LNCAP (cell line): ENCODE measurements at regions not wholly inside any gene's neighbourhood (a gene's known extent, or its start where the extent isn't known, plus 50 kb on each side); places are given as distances from the start of the nearest gene placed in this dataset.

ENCODE experiments used
- CTCF ChIP-seq: fragments of 450-650 bp; IDR thresholded peaks from 2 replicates; pipeline ENCODE4 v1.5.1; 2017; ENCODE audit warnings: mild to moderate bottlenecking

DNA sequence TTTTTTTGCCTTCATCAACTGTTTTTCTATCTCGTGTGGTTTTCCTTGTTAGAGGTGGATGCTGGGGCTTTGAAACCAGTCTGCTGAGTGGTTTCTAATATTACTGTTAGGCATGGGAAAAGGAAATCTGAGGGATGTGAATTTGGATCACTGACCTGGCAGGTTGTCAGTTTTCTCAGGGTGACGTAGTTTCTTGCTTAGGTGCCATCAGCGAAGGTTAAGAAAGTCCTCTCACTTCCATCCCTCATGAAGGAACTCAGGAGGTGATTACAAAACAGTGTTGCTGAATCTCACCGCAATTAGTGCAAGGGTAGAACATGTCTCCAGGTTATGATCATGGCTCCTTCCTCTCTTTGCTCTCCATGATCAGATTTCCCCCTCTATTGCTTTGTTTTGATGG is 135.9 kb downstream of the SOX4 start:
- TF ChIP-seq CTCF = no peak

DNA sequence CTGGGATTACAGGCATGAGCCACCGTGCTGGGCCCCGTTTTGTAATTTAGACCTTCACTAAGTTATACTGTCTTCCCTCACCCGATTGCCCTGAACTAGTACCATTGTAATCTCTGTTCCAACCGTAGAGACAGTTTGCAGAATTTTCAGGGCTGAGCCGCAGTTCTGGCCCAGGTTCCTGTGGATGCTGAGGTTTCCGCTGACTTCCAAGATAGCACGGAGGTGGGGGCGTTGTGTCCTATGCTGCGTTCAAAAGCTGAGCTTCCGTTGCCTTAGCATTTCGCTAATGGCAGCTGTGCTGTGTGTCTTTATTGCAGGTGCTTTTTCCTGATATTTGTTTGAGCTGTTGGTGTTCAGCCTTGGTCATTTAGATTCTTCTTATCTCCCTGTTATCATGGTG is 137.0 kb downstream of the SOX4 start:
- TF ChIP-seq CTCF = no peak

- TF ChIP-seq CTCF = no peak
These were observed 138.0 kb downstream of the SOX4 start for GRCh38 chr6:21731411-21732031.

DNA sequence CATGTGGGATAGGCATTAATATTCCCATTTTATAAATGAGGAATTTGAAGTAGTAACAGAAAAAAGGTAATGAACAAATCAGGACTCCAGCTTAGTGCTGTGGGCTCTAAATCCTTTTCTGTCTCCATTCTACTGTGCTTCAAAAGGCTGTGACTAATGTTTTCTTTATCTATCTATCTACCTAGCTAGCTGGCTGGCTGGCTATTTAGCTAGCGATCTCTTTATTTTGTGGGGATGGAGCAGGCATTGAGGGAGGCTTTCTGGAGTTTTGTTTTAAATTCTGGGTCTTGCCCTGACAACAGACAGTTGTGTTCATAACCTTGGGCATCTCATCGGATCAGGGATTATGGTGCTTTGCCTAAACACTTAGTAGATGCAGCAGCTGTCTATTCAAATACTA is 139.2 kb downstream of the SOX4 start:
- TF ChIP-seq CTCF = no peak

- TF ChIP-seq CTCF = no peak
These were observed 139.8 kb downstream of the SOX4 start for GRCh38 chr6:21733311-21733710.

DNA sequence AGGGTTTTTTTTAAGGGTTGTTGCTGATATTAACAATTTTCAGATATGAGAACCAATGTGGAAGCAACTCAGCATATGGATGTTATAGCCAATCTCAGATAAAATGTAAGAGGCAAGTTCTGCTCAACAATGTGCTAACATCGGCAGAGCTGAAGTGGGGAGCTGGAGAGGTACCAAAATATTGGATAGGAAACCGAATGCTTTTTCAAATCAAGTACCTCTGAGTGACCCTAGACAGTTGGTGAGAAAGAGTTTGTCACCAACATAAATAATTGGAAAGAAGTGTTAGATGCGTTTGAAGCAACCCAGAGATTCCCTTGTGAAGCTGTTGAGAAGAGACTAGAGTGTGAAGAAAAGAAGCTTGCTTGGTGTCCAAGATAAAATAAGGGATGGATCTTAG is 140.7 kb downstream of the SOX4 start:
- TF ChIP-seq CTCF = no peak

GRCh38 chr6:21738180-21739094 is 144.9 kb downstream of the SOX4 start:
- TF ChIP-seq CTCF = no peak
